ENCODE measurements at regions not wholly inside any gene's neighbourhood (a gene's known extent, or its start where the extent isn't known, plus 50 kb on each side); places are given as distances from the start of the nearest gene placed in this dataset.

DNA sequence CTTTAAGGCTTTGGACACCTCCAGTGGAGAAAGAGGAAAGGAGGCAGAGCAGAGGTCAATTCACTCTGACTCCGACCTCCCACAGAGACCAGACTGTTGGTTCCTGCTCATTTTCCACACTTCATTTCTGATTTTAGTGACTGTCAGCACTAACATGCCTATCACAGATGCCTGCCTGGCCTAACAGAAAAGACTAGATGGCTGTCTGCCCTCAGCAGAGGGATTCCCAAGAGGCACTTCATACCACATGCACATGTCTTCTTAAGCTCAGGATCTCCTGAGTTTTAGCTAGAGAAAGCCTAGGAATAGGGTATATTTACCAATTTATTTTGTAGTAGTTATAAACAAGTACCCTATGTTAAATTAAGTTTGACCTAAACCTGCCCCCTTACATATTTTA lies 336.0 kb downstream of the ENC1 start:
- Histone ChIP-seq H3K9me3 (ENCODE audit: low read depth, low read length) (no peaks in the 10 kb centered on the region), H3K4me1 (ENCODE audit: insufficient read depth, low read length) (no peaks in the 10 kb centered on the region), H3K27me3 (ENCODE audit: insufficient read depth, low read length) (peaks cover 3% of the 10 kb centered on the region), H3K4me3 (ENCODE audit: low read length) (no peak overlapping the region)

DNA sequence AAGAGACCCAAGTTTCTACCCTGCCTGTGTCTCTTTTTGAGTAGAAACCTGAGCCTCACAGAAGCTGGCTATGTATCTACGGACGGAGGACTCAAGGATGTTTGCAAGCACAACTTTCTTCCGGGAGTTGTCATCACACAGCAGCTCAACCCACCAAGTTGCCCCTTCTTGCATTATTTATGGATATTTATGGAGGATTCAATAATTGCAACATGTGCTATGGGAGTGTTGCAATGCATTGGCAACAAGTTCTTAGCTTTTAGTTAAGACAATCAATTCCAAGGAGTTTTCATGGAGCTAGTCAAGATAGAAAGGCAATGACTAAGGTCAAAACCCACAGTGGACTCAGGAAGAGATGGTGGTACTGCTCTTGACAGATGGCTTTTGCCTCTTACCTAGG lies 336.9 kb downstream of the ENC1 start:
- peaks cover 8% of the 10 kb centered on the region for H3K27me3 ChIP-seq (ENCODE audit: insufficient read depth, low read length)
- no peaks in the 10 kb centered on the region for H3K9me3 ChIP-seq (ENCODE audit: low read depth, low read length)
- H3K4me3 ChIP-seq (ENCODE audit: low read length), result no peak overlapping the region
- no peaks in the 10 kb centered on the region for H3K4me1 ChIP-seq (ENCODE audit: insufficient read depth, low read length)

DNA sequence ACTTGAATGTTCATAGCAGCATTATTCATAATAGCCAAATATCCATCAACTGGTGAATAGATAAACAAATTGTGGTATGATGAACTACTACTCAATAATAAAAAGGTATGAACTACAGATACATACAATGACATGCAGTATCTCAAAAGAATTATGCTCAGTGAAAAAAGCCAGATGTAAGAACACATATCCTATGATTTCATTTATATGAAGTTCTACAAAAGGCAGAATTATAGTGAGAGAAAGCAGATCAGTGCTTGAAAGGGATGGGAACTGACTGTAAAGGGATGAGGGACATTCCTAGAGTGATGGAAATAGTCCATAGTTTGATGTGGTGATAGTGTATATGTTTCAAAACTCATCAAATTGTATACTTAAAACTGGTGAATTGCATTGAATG lies 339.0 kb downstream of the ENC1 start:
- H3K27me3 ChIP-seq (ENCODE audit: insufficient read depth, low read length), result peaks cover 8% of the 10 kb centered on the region
- no peaks in the 10 kb centered on the region for H3K4me1 ChIP-seq (ENCODE audit: insufficient read depth, low read length)
- H3K9me3 ChIP-seq (ENCODE audit: low read depth, low read length), result no peaks in the 10 kb centered on the region
- no peak overlapping the region for H3K4me3 ChIP-seq (ENCODE audit: low read length)

DNA sequence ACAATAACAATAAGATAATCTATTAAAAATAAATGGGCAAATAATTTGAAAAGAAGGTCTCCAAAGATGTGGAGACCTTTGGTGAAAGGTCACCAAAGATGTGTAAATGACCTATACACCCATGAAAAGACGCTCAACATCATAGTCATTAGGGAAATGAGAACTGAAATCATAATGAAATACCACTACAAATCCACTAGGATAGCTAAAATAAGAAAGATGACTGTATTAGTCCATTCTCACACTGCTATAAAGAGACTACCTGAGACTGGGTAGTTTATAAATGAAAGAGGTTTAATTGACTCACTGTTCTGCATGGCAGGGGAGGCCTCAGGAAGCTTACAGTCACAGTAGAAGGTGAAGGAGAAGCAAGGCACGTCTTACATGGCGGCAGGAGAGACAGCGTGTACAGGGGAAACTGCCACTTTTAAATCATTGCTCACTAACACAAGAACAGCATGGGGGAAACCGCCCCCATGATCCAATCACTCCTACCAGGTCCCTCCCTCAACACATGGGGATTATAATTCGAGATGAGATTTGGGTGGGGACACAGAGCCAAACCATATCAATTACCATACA lies 339.6 kb downstream of the ENC1 start:
- Histone ChIP-seq H3K4me3 (ENCODE audit: low read length) (no peak overlapping the region), H3K4me1 (ENCODE audit: insufficient read depth, low read length) (no peaks in the 10 kb centered on the region), H3K27me3 (ENCODE audit: insufficient read depth, low read length) (peaks cover 8% of the 10 kb centered on the region), H3K9me3 (ENCODE audit: low read depth, low read length) (no peaks in the 10 kb centered on the region)

DNA sequence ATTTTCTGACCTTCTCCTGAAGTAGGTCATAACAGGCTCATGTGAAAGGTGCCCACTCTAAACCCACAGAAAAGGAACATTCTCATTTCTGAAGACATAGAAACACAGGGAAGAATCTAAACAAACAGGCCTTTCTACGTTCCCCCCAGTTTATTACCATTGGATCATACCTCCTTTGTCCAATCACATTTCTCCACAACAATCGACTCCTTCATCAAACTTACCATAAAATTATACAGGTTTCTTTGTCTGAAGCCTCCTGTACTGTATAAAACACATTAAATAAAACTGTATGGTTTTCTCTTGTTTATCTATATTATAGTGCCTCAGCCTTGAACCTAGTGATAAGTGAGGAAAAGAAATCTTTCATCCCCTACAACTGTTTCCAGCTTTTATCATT lies 340.7 kb downstream of the ENC1 start:
- no peaks in the 10 kb centered on the region for H3K4me1 ChIP-seq (ENCODE audit: insufficient read depth, low read length)
- peaks cover 8% of the 10 kb centered on the region for H3K27me3 ChIP-seq (ENCODE audit: insufficient read depth, low read length)
- H3K9me3 ChIP-seq (ENCODE audit: low read depth, low read length), result no peaks in the 10 kb centered on the region
- no peak overlapping the region for H3K4me3 ChIP-seq (ENCODE audit: low read length)

DNA sequence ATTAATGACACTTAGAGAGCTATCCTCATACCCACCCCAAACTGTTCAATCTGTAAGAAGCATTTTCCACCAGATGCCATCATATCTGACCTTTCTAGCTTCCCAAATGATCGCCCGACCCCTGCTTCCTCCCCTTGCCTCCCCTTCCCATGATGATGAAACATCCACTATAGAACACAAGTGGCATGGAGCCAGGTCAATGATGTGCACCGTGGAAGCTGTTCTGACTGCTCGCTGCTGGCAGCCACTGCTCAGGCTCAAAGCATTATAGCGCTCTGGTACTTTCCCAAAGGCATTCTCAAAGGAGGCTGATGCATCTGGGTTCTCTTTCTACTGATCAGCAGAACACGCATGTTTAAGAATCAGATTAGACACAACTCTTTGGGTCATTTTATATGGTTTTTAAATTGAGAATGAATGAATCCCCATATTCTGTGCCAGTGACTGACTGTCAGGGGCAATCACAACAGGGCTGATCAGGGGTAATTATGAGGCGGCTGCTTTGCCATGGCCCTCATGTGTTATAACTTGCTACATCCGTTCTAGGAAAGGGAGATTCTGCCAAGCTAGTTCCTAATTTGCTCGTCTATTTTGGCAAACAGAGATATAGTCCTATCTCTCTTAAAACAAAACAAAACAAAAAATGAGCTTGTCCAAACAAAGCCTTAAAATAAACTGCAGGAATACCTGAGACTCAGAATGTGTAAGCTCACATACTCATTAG lies 343.7 kb downstream of the ENC1 start:
- Histone ChIP-seq H3K4me3 (ENCODE audit: low read length) (no peak overlapping the region), H3K4me1 (ENCODE audit: insufficient read depth, low read length) (peaks cover 11% of the 10 kb centered on the region), H3K27me3 (ENCODE audit: insufficient read depth, low read length) (peaks cover 5% of the 10 kb centered on the region), H3K9me3 (ENCODE audit: low read depth, low read length) (no peaks in the 10 kb centered on the region)

DNA sequence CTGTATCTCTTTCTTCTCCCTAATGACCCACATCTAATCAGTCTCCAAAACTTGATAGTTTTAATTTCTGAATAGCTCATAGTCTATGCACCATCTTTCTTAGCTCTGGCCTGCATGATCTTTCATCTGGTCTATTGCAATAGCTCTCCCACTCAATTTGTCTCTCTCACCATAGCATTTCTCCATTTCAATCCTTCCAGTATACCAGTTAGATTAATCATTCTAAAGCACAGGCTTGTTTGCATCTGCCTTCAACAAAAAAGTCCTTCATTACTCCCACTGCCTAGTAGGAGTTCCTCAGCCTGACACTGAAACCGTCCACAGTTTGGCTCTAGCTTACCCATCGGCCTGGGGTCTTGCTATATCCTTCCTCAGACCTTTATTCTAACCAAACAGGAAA lies 344.9 kb downstream of the ENC1 start:
- peaks cover 11% of the 10 kb centered on the region for H3K4me1 ChIP-seq (ENCODE audit: insufficient read depth, low read length)
- peaks cover 5% of the 10 kb centered on the region for H3K27me3 ChIP-seq (ENCODE audit: insufficient read depth, low read length)
- no peak overlapping the region for H3K4me3 ChIP-seq (ENCODE audit: low read length)
- no peaks in the 10 kb centered on the region for H3K9me3 ChIP-seq (ENCODE audit: low read depth, low read length)

DNA sequence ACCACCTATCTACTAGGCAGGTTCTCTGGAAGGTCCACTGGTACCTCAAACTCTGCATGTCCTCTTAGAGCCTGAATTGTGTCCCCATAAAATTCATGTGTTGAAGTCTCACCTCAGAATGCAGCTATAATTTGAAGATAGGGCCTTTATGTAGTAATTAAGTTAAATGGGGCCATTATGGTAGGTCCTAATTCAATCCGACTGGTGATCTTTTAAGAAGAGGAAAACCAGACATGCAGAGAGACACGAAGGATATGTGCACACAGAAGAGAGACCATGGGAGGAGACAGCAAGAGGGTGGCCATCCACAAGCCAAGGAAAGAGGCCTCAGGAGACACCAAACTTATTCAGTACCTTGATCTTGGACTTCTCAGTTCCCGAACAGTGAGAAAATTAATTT lies 345.4 kb downstream of the ENC1 start:
- Histone ChIP-seq H3K9me3 (ENCODE audit: low read depth, low read length) (no peaks in the 10 kb centered on the region), H3K4me1 (ENCODE audit: insufficient read depth, low read length) (peaks cover 11% of the 10 kb centered on the region), H3K4me3 (ENCODE audit: low read length) (no peak overlapping the region), H3K27me3 (ENCODE audit: insufficient read depth, low read length) (peaks cover 5% of the 10 kb centered on the region)

DNA sequence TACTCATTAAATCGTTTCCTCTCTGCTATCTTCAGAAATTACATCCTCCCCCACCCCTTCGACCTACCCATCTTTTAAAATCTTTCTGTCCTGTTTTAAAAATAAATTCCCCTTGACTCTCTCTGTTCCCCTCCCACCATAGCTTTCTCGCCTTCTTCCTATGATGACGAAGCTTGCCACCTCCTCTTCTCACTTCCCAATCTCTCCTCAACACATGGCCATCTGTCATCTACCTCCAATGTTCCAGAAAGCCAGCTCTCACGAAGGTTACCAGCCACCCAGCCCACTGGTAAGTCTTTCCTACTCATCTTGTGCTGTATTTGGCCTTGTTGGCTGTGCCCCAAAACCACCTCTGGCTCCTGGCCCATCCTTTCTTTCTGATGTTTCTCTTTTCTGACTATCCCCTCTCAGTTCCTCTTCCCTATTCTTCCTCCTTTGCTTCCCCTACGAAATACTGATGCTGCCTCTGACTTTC lies 346.3 kb downstream of the ENC1 start:
- no peaks in the 10 kb centered on the region for H3K9me3 ChIP-seq (ENCODE audit: low read depth, low read length)
- peaks cover 5% of the 10 kb centered on the region for H3K27me3 ChIP-seq (ENCODE audit: insufficient read depth, low read length)
- H3K4me3 ChIP-seq (ENCODE audit: low read length), result no peak overlapping the region
- H3K4me1 ChIP-seq (ENCODE audit: insufficient read depth, low read length), result peaks cover 11% of the 10 kb centered on the region

DNA sequence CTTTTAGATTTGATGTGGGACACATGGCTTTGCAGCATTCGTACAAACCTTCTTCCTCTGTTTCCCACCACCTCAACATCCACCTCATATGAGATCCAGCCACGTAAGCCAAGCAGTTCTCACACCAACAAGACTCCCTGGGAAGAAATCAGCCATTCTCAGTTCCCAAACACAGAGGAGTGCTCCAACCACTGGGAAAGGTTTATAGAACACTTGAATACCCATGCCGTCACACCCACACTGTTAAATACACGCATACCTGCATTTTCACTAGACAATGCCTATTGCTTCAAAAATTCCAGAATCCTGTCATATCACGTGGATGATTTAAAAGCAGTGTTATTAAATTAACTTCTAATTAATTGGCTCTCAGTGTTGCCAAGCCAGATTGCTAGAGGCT lies 347.3 kb downstream of the ENC1 start:
- Histone ChIP-seq H3K9me3 (ENCODE audit: low read depth, low read length) (no peaks in the 10 kb centered on the region), H3K4me3 (ENCODE audit: low read length) (no peak overlapping the region), H3K4me1 (ENCODE audit: insufficient read depth, low read length) (peaks cover 11% of the 10 kb centered on the region), H3K27me3 (ENCODE audit: insufficient read depth, low read length) (no peaks in the 10 kb centered on the region)

DNA sequence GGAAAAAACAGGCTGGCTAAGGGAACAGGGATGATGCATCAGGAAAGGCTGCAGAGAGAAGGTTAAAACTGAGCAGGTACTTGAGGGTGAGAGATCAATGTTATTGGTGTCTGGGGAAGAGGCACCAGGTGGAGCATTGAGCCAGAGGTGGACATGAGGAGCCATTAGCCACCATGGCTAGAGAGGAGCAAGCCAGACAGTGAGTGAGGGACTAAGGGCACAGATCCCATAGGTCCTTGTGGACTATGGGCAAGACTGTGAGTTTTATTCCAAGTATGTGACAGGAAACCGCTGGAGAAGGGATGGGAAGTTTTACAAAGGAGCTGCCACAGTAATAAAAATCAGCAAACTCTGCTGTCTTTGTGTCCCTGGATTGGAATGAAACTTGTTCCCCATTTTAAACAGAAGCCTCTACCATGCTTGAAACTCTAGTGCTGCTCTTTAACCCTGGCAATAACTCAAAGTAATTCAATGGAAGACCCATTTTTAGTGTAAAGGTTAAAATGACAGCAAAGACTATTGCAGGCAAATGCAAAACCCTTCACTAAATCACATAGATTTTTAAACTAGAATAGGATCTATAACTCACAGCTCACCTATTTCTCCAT lies 349.8 kb downstream of the ENC1 start:
- H3K4me3 ChIP-seq (ENCODE audit: low read length), result no peak overlapping the region

DNA sequence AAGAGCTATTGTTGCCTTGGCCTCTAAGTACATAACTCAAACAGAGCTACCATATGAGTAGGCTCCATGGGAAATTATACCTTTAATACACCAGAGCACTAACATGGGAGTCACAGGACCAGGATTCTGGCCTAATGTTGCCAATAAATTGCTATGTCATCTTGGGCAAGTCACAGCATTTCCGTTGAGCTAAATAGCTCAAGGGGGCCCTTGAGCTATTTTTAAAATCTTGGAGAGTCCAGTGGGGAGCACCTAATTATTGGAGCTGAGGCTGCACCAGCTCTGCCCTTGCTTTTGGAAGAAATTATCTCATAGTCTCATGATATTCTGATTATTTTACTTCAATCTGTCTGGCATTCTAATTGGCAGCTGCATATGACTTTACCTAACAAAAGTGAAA lies 350.8 kb downstream of the ENC1 start:
- no peaks in the 10 kb centered on the region for H3K9me3 ChIP-seq (ENCODE audit: low read depth, low read length)
- H3K27me3 ChIP-seq (ENCODE audit: insufficient read depth, low read length), result no peaks in the 10 kb centered on the region
- H3K4me3 ChIP-seq (ENCODE audit: low read length), result no peak overlapping the region
- peaks cover 11% of the 10 kb centered on the region for H3K4me1 ChIP-seq (ENCODE audit: insufficient read depth, low read length)

More for the DNA sequence above, 349.8 kb downstream of the ENC1 start:
- Histone ChIP-seq H3K4me1 (ENCODE audit: insufficient read depth, low read length) (peaks cover 11% of the 10 kb centered on the region), H3K27me3 (ENCODE audit: insufficient read depth, low read length) (no peaks in the 10 kb centered on the region), H3K9me3 (ENCODE audit: low read depth, low read length) (no peaks in the 10 kb centered on the region)

DNA sequence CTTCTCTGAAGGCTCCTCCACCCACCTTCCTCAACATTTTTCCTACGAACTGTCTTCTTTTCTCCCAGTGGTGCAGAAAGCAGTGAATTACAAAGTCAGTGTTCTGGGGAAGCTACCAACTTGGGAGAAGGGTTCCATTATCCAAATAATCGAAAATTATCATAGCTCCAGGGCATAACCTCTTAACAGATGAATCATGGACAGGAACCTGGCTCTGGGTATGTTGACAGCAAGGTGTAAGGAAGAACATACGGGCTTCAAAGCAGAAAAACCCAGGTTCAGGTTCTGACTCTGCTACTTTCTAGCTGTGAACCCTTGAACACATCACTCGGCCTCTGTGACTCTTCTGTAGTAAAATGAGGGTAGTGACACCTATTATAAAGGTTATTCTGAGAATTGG lies 351.3 kb downstream of the ENC1 start:
- H3K9me3 ChIP-seq (ENCODE audit: low read depth, low read length), result no peaks in the 10 kb centered on the region
- H3K4me3 ChIP-seq (ENCODE audit: low read length), result no peak overlapping the region
- H3K4me1 ChIP-seq (ENCODE audit: insufficient read depth, low read length), result peaks cover 7% of the 10 kb centered on the region
- H3K27me3 ChIP-seq (ENCODE audit: insufficient read depth, low read length), result no peaks in the 10 kb centered on the region

DNA sequence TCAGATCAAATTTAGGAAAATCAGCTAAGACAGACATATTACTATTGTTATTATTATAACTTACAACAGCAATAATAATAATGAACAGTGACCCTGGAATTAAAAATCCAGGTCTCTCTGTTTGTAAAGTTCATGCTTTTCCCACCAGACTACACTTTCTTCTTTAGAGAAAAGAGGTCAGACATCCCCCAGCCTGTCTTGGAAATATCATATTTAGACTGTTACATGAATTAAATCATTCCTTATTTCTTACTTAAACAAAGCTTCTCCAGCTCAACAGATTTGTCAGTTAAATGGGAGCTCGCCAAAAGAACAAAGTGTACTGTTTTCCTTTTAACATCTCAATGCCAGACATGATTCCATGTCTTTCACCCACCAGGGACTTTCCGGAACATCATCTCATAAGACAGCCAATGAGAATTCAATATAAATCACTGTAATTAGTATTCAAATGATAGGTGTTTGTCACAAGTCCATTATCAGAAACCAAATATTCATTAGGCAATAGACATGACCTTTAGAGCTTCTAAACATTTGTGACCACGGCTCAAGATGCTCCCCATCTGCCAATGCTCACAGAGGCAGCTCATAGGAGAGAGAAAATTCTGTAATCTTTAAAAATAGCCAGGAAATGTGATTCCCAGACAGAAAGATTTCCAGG lies 351.9 kb downstream of the ENC1 start:
- no peak overlapping the region for H3K4me3 ChIP-seq (ENCODE audit: low read length)
- no peaks in the 10 kb centered on the region for H3K27me3 ChIP-seq (ENCODE audit: insufficient read depth, low read length)
- H3K9me3 ChIP-seq (ENCODE audit: low read depth, low read length), result no peaks in the 10 kb centered on the region
- H3K4me1 ChIP-seq (ENCODE audit: insufficient read depth, low read length), result peaks cover under 1% of the 10 kb centered on the region

DNA sequence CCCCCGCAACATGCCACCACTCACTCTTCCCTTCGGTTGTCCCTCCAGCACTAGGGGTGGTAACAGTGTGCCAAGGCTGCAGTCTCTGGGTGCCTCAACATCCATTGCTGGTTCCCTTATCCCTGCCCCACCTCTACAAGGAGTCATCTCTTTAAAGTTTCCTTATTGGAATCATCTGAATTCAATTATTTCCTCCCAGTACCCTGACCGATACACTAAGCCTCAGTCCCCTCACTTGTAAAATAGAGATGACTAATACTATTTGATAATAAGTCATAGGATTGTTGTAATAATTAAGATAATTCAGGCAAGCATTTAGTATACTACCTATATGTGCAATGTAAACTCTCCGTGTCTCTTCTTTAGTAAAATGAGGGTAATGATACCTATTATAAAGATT lies 352.5 kb downstream of the ENC1 start:
- Histone ChIP-seq H3K4me1 (ENCODE audit: insufficient read depth, low read length) (no peaks in the 10 kb centered on the region), H3K27me3 (ENCODE audit: insufficient read depth, low read length) (no peaks in the 10 kb centered on the region), H3K4me3 (ENCODE audit: low read length) (no peak overlapping the region), H3K9me3 (ENCODE audit: low read depth, low read length) (no peaks in the 10 kb centered on the region)
